GM23338 (cell line): ENCODE measurements at regions not wholly inside any gene's neighbourhood (a gene's known extent, or its start where the extent isn't known, plus 50 kb on each side); places are given as distances from the start of the nearest gene placed in this dataset.

Experiments used
- ATAC-seq: fragments of 200-7000 bp; cut with Tn5 transposase; 3 replicates; pipeline ENCODE4 v1.9.1; 2020
- DNase-seq: peaks from one replicate; pipeline ENCODE4 v3.0.0-alpha.2; 2015; ENCODE audit warnings: low spot score
- H2AFZ ChIP-seq: fragments of 200-600 bp; sonication (generic); 2 replicates; pipeline ENCODE4 v1.8.0; 2016; ENCODE audit warnings: antibody characterized with exemption, mild to moderate bottlenecking, moderate library complexity
- H3F3A ChIP-seq: fragments of 200-600 bp; sonication (generic); replicated peaks from 2 replicates; pipeline ENCODE4 v1.8.0; 2017; ENCODE audit warnings: antibody characterized with exemption, mixed run types, low read depth
- H3K27ac ChIP-seq: fragments of 200-600 bp; sonication (generic); 2 replicates; pipeline ENCODE4 v1.6.1; 2016; ENCODE audit warnings: low read depth
- H3K27me3 ChIP-seq: fragments of 200-600 bp; sonication (generic); 2 replicates; pipeline ENCODE4 v1.8.0; 2016; ENCODE audit warnings: mild to moderate bottlenecking, mixed run types, moderate library complexity; ENCODE audit not compliant: insufficient read depth
- H3K36me3 ChIP-seq: fragments of 200-600 bp; sonication (generic); 2 replicates; pipeline ENCODE4 v1.8.0; 2016; ENCODE audit warnings: mild to moderate bottlenecking; ENCODE audit not compliant: insufficient read depth
- H3K4me1 ChIP-seq: fragments of 200-600 bp; sonication (generic); 2 replicates; pipeline ENCODE4 v1.8.0; 2016; ENCODE audit warnings: mild to moderate bottlenecking, moderate library complexity; ENCODE audit not compliant: insufficient read depth
- H3K4me2 ChIP-seq: fragments of 200-600 bp; sonication (generic); 2 replicates; pipeline ENCODE4 v1.7.1; 2017; ENCODE audit warnings: mixed run types
- H3K4me3 ChIP-seq: fragments of 200-600 bp; sonication (generic); 2 replicates; pipeline ENCODE4 v1.6.1; 2016; ENCODE audit warnings: mixed run types
- H3K79me2 ChIP-seq: fragments of 200-600 bp; sonication (generic); replicated peaks from 2 replicates; pipeline ENCODE4 v1.8.0; 2017; ENCODE audit warnings: mild to moderate bottlenecking; ENCODE audit not compliant: insufficient read depth
- H3K9me2 ChIP-seq: fragments of 200-600 bp; sonication (generic); 2 replicates; pipeline ENCODE4 v1.8.0; 2017; ENCODE audit not compliant: insufficient read depth
- H4K20me1 ChIP-seq: fragments of 200-600 bp; sonication (generic); replicated peaks from 2 replicates; pipeline ENCODE4 v1.8.0; 2017; ENCODE audit warnings: mild to moderate bottlenecking; ENCODE audit not compliant: insufficient read depth
- H3K27ac Mint-ChIP-seq: 2 replicates; pipeline ENCODE4 v1.8.0; 2020; ENCODE audit warnings: inconsistent platforms, mild to moderate bottlenecking, moderate library complexity, mixed read lengths
- H3K27me3 Mint-ChIP-seq: 3 replicates; pipeline ENCODE4 v1.8.0; 2022; ENCODE audit warnings: low read depth, mild to moderate bottlenecking, moderate library complexity, mixed read lengths, inconsistent platforms; ENCODE audit not compliant: insufficient read depth, poor library complexity
- H3K36me3 Mint-ChIP-seq: 3 replicates; pipeline ENCODE4 v1.8.0; 2021; ENCODE audit warnings: low read depth, mild to moderate bottlenecking, inconsistent platforms, moderate library complexity, mixed read lengths
- H3K4me1 Mint-ChIP-seq: 3 replicates; pipeline ENCODE4 v1.8.0; 2020; ENCODE audit warnings: mild to moderate bottlenecking, inconsistent platforms, mixed read lengths
- H3K4me3 Mint-ChIP-seq: 3 replicates; pipeline ENCODE4 v1.8.0; 2021; ENCODE audit warnings: moderate library complexity, mild to moderate bottlenecking, inconsistent platforms, mixed read lengths
- H3K9me3 Mint-ChIP-seq: 3 replicates; pipeline ENCODE4 v1.8.0; 2020; ENCODE audit warnings: moderate library complexity, mild to moderate bottlenecking, inconsistent platforms, mixed read lengths
- EZH2phosphoT487 ChIP-seq: fragments of 200-600 bp; sonication (generic); IDR thresholded peaks from one replicate; pipeline ENCODE4 v1.8.1; 2018; ENCODE audit warnings: antibody characterized with exemption; ENCODE audit not compliant: unreplicated experiment
- ZNF462 ChIP-seq: fragments of 250-450 bp; sonication (Bioruptor Pico); IDR thresholded peaks from 2 replicates; pipeline ENCODE4 v1.5.0; 2020; ENCODE audit warnings: mild to moderate bottlenecking, moderate library complexity
- TF ChIP-seq, protein P1 (sequence below), 2 experiments: fragments of 200-600 bp in 1 of 2; sonication (generic) in 1 of 2; conservative IDR thresholded peaks; 2 replicates each; pipeline versions ENCODE4 v1.5.1 to v1.6.1; 2016 to 2017; ENCODE audit warnings: antibody characterized with exemption in 2 of 2, low read depth in 2 of 2, mild to moderate bottlenecking in 2 of 2, moderate library complexity in 1 of 2

DNA sequence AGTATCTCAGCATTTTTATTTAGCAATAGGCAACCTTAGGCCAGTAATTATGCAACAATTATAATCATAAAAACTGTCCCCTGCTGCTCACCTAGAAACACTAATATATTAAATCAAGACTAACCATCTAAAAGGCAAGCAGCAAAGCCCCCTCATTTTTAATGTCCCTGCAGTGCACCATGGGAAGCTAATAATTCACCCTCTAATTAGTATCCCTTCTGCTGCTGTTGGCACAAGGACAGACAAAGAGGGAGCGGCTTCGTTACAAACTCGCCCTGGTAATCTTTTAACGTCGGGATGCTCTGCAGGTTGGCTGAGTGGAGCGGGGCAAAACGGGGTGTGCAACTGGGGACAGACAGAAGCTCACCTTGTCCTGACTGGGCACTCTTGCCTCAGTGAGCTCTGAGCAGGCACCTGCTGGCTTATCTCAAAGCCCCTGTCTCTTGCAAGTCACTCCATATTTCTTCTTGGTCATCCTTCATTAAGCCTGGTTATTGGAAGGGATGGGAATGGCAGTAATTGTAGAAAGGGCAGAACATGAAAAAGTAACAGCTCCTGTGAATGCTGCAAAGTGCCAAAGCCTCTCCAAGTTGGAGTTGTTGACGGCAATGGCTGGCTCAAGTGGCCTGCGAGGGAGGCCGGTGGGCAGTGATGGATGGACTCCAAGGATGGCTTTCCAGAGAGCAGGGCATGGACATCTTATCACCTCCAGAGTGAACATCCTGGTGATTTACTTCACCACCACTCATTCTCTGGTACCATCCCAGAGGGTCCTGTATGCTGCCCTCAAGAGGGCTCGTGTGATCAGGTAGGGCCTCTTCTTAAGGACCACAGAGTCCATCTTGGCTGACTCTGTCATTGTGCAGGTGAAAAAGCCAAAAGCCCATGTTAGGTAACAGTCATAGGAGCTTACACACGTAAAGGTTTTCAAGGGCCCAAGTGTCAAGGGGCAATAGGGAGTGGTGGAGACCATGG is 219.6 kb upstream of the N4BP1 start (continued):
- TF ChIP-seq ZNF462 (CRISPR knock-in tag) = no peak

GRCh38 chr16:48824271-48824670 is 214.3 kb upstream of the N4BP1 start:
- Mint-ChIP-seq H3K36me3 (no peaks in the 10 kb centered on the region), H3K27ac (no peak overlapping the region), H3K4me3 (no peak overlapping the region), H3K27me3 (no peaks in the 10 kb centered on the region), H3K4me1 (no peaks in the 10 kb centered on the region), H3K9me3 (no peaks in the 10 kb centered on the region)
- no peak for DNase-seq
- Histone ChIP-seq H3K4me2 (no peak overlapping the region), H3K27me3 (no peaks in the 10 kb centered on the region), H4K20me1 (no peaks in the 10 kb centered on the region), H3F3A (no peaks in the 10 kb centered on the region), H3K4me3 (no peak overlapping the region), H2AFZ (no peak overlapping the region), H3K9me2 (0 out of 2 replicates have a peak, but pooled peaks cover 12% of the 10 kb centered on the region), H3K4me1 (no peaks in the 10 kb centered on the region), H3K36me3 (no peaks in the 10 kb centered on the region), H3K79me2 (no peaks in the 10 kb centered on the region), H3K27ac (no peak overlapping the region)
- TF ChIP-seq EZH2phosphoT487 = no peak
- TF ChIP-seq, protein P1, sequence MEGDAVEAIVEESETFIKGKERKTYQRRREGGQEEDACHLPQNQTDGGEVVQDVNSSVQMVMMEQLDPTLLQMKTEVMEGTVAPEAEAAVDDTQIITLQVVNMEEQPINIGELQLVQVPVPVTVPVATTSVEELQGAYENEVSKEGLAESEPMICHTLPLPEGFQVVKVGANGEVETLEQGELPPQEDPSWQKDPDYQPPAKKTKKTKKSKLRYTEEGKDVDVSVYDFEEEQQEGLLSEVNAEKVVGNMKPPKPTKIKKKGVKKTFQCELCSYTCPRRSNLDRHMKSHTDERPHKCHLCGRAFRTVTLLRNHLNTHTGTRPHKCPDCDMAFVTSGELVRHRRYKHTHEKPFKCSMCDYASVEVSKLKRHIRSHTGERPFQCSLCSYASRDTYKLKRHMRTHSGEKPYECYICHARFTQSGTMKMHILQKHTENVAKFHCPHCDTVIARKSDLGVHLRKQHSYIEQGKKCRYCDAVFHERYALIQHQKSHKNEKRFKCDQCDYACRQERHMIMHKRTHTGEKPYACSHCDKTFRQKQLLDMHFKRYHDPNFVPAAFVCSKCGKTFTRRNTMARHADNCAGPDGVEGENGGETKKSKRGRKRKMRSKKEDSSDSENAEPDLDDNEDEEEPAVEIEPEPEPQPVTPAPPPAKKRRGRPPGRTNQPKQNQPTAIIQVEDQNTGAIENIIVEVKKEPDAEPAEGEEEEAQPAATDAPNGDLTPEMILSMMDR (conservative IDR thresholded peaks at IDR 0.05; ENCODE audit: low read depth in 2 of 2) = no peak
- no peak for ATAC-seq
